Mucosa of stomach (tissue), 1 donor: ENCODE measurements at regions not wholly inside any gene's neighbourhood (a gene's known extent, or its start where the extent isn't known, plus 50 kb on each side); places are given as distances from the start of the nearest gene placed in this dataset.

Source experiments
- H3K27me3 ChIP-seq: one replicate; pipeline ENCODE4 v1.7.0; 2013; ENCODE audit warnings: mild to moderate bottlenecking, low read length; ENCODE audit not compliant: control insufficient read depth, insufficient read depth
- H3K36me3 ChIP-seq: one replicate; pipeline ENCODE4 v1.7.0; 2013; ENCODE audit warnings: low read length; ENCODE audit not compliant: control insufficient read depth, insufficient read depth
- H3K4me1 ChIP-seq: one replicate; pipeline ENCODE4 v1.7.0; 2013; ENCODE audit warnings: mild to moderate bottlenecking, low read length; ENCODE audit not compliant: control insufficient read depth, insufficient read depth
- H3K4me3 ChIP-seq: one replicate; pipeline ENCODE4 v1.7.0; 2013; ENCODE audit warnings: low read length
- H3K9ac ChIP-seq: one replicate; pipeline ENCODE4 v1.7.0; 2013; ENCODE audit warnings: mild to moderate bottlenecking, low read length, moderate library complexity
- H3K9me3 ChIP-seq: one replicate; pipeline ENCODE4 v1.7.0; 2013; ENCODE audit warnings: mild to moderate bottlenecking, low read length, moderate library complexity; ENCODE audit not compliant: control insufficient read depth
- donor health status: Pancreatic carcinoma.

DNA sequence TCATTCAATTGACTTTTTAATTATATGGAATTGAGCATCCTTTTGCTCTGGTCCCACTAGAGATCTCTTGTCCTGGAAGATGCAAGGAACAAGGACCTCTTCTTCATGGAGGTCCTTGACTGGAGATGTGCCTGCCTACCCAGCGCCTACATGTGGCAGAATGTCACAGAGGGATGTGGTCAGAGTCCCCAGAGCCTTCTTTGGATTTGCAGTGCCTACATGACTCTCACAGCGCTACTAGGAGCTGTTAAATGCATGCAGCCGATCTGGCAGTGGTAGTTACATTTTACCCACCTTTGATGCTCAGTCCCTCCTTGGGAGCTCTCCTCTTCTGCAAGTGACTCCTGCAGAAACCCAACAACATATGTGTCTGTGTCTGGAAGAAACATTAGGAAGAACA, 51.9 kb upstream of the ADTRP start:
- Histone ChIP-seq H3K4me1 (no peaks in the 10 kb centered on the region), H3K27me3 (no peaks in the 10 kb centered on the region), H3K4me3 (no peak overlapping the region), H3K9me3 (no peaks in the 10 kb centered on the region), H3K36me3 (no peaks in the 10 kb centered on the region), H3K9ac (no peak overlapping the region)

DNA sequence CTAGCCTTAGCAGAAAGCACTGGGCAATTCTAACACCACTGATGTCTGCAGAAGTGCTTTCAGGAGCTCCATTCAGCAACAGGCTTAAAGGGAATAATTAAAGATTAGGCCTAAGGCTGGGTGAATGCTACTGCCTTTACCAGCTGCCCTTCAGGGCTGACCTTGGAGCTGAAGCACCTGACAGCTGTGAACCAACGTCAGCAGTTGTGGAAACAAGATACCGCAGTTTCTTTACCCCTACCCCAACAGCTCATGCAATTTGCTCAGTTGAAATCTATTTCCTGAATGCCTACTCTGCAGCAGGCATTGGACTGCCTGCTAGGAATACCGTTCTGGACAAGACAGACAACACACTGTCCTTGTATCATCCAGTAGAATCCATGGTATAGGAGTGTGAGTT, 51.5 kb upstream of the ADTRP start:
- Histone ChIP-seq H3K4me3 (no peak overlapping the region), H3K36me3 (no peaks in the 10 kb centered on the region), H3K4me1 (no peaks in the 10 kb centered on the region), H3K27me3 (no peaks in the 10 kb centered on the region), H3K9ac (no peak overlapping the region), H3K9me3 (no peaks in the 10 kb centered on the region)

DNA sequence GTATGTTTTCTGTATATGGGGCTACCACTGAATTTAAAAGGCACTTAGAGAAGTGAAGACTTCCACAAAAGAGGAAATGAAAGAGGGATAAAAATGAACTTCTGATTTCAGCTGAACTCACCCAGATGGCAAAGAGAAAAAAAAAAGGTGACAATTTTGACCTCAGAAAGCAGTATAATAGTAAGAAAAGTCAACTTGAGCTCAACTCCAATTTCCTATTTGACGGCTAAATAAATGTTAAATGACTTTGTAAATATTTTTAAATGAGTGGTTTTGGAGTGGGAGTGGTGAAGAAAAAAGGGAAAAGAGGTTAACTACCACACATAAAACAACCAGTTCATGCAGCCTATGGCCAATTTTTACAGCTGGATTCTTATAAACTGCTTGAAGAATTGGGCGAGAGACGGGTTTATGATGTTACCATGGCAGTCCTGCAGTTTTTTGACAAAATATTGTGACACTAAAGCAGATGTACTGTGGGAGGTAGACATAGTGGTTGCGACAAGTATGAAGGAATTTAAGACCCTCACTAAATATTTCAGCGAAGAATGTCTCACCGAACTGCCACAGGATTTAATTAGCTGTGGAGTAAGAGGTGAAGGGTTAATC, 49.8 kb upstream of the ADTRP start:
- Histone ChIP-seq H3K4me1 (no peaks in the 10 kb centered on the region), H3K4me3 (no peak overlapping the region)

More for the DNA sequence above, 49.8 kb upstream of the ADTRP start:
- no peak overlapping the region for H3K9ac ChIP-seq
- H3K9me3 ChIP-seq, result no peaks in the 10 kb centered on the region
- no peaks in the 10 kb centered on the region for H3K27me3 ChIP-seq
- H3K36me3 ChIP-seq, result no peaks in the 10 kb centered on the region
